GM19463 (cell line): ENCODE measurements at regions not wholly inside any gene's neighbourhood (a gene's known extent, or its start where the extent isn't known, plus 50 kb on each side); places are given as distances from the start of the nearest gene placed in this dataset.
A peak's percentile ranks its signal among the peaks of the same experiment; 100 is the strongest.
"Not testable (repeated sequence)": the region's sequence is repeated elsewhere in the genome, so short reads cannot be mapped to it uniquely, and the experiment has no call there.

ENCODE experiments used
- ATAC-seq: cut with Tn5 transposase; IDR thresholded peaks from one replicate; pipeline ENCODE4 v1.9.1; 2021; ENCODE audit warnings: mild to moderate bottlenecking, moderate library complexity; ENCODE audit not compliant: unreplicated experiment

DNA sequence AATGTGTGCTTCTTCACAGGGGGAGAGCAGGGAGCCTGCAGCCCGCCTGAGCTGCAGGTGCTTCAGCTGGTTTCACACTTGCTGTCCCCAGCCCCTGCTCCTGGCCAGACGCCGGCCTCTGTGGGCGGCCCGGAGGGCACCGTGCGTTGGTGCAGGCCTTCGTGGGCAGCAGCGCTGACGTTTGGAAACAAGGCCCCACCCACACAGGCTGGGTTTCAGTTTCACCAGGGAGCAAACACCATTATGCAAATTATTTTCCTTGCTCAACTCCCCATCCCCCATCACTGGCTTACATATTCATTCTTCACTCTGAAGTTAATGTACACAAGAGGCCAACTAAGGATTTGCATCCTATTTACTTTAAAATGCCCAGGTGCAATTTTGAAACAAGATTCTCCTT lies 343.2 kb downstream of the BCL2L11 start:
- peak; percentile 98 for ATAC-seq

DNA sequence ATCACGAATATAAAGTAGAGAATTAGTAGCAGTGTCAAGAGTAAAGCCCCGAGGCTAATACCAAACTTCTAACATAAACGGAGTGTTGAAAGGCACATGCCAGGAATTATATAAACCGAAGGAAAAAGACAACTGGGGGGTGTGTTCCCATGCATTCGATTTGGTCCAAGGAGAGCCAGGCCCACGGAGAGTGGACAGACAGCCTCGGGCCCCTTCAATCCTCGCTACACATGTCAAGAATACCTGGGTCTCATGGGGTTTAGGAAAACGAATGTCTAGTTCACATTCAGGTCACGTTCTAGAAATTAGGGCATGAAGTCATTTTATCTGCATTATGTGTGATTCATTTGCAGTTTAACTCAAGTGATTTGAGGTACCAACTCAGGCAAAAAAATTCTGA lies 343.7 kb downstream of the BCL2L11 start:
- not testable (repeated sequence) for ATAC-seq

- ATAC-seq: not testable (repeated sequence)
Measured at GRCh38 chr2:111465521-111465920, 344.8 kb downstream of the BCL2L11 start.

GRCh38 chr2:111466744-111467143 lies 346.0 kb downstream of the BCL2L11 start:
- ATAC-seq: not testable (repeated sequence)

- not testable (repeated sequence) for ATAC-seq
Measured at GRCh38 chr2:111470924-111471323, 350.2 kb downstream of the BCL2L11 start.

GRCh38 chr2:111471791-111472530 lies 351.2 kb downstream of the BCL2L11 start:
- not testable (repeated sequence) for ATAC-seq

- not testable (repeated sequence) for ATAC-seq
Measured at GRCh38 chr2:111472844-111473403, 352.2 kb downstream of the BCL2L11 start.

GRCh38 chr2:111473522-111473921 lies 352.8 kb downstream of the BCL2L11 start:
- not testable (repeated sequence) for ATAC-seq

- not testable (repeated sequence) for ATAC-seq
Measured at GRCh38 chr2:111474198-111474705, 353.5 kb downstream of the BCL2L11 start.

DNA sequence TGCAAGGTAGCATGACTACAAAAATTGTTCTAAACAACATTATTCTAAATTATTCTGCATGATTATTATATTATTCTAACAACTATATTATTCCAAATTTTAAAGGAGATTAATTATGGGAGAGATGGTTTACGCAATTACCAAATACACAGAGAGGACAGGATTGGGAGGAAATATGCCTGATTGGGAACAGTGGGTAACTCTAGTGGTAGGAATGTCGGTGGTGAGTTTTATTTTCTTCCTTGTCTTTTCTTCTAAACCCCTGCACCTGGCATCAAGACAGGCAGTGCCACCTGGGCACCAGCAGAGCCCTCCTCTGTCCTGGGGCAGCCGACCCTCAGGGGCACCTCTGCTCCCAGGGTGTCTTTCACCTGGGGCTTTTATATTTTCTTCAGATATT lies 357.6 kb downstream of the BCL2L11 start:
- ATAC-seq: not testable (repeated sequence)

DNA sequence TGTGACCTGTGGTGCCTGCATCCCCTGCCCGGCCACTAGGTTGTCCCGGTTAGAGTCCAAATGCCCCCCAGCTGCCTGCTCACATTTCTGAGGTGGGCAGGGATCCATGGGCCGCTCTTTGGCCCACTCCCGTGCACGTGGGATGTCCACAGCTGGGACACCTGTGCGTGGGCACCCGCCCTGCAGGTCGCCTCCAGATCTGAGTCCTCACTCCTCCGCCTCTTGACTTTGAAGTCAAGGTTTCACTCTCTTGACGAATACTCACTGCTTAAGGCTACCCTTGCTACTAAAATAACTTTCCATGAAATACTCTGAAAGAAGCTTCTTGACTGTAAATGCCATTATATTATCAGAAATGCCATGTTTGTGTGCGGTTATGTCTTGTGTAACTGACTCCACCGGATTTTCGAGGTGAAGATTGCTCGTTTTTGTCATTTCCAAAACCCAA lies 358.2 kb downstream of the BCL2L11 start:
- ATAC-seq: peak; percentile 52

- ATAC-seq: not testable (repeated sequence)
Measured at GRCh38 chr2:111480016-111480625, 359.4 kb downstream of the BCL2L11 start.

GRCh38 chr2:111480633-111481032 lies 359.9 kb downstream of the BCL2L11 start:
- not testable (repeated sequence) for ATAC-seq

- ATAC-seq: not testable (repeated sequence)
Measured at GRCh38 chr2:111481219-111481618, 360.5 kb downstream of the BCL2L11 start.

DNA sequence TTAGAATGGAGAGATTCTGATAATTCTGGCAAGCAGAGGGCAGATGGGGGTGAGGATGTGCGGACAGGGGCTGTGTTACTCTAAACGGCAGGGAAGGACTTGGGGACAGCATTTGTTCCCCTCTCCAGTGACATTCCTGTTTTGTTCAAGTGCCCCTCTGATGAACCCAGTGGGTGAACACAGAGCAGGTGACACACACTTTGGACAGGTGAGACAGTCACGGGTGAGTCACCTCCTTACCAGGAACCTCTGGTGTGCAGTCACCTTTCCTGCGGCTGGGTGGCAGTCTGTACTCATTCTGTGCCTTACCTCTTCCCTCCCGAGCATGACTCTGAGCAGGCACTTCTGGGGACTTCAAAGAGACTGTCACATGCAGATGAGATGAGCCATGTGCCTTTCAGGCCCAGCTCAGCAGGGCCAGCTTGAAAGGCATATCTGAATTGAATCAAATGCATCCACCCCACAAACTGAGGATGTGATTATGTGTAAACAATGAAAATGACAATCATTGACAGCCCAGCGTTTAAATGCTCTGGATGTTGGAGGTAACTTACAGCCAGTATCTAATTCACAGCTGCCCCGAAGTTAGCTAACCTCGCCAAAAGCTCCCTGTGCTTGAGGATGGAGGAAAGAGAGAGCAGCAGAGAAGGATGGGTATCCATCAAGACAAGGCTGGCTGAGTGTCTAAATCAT lies 362.4 kb downstream of the BCL2L11 start:
- peak; percentile 61 for ATAC-seq

GRCh38 chr2:111484097-111484496 lies 363.4 kb downstream of the BCL2L11 start:
- ATAC-seq: not testable (repeated sequence)

GRCh38 chr2:111485895-111486294 lies 365.2 kb downstream of the BCL2L11 start:
- ATAC-seq: not testable (repeated sequence)

GRCh38 chr2:111488451-111488850 lies 367.7 kb downstream of the BCL2L11 start:
- not testable (repeated sequence) for ATAC-seq

- not testable (repeated sequence) for ATAC-seq
Measured at GRCh38 chr2:111489460-111489859, 368.7 kb downstream of the BCL2L11 start.

GRCh38 chr2:111491181-111491580 lies 370.5 kb downstream of the BCL2L11 start:
- ATAC-seq: not testable (repeated sequence)

GRCh38 chr2:111491614-111492013 lies 370.9 kb downstream of the BCL2L11 start:
- not testable (repeated sequence) for ATAC-seq
